Testis (tissue), 2 donors: ENCODE measurements at regions not wholly inside any gene's neighbourhood (a gene's known extent, or its start where the extent isn't known, plus 50 kb on each side); places are given as distances from the start of the nearest gene placed in this dataset.

Experiments
- DNase-seq: peaks from one replicate; pipeline ENCODE4 v3.0.0-alpha.2; 2019
- H3K27ac ChIP-seq, 2 donors: fragments of 200-600 bp; sonication (generic); one replicate each; pipeline ENCODE4 v1.5.1; 2019
- H3K27me3 ChIP-seq: fragments of 200-600 bp; sonication (generic); one replicate; pipeline ENCODE4 v1.5.1; 2019
- H3K36me3 ChIP-seq: fragments of 200-600 bp; sonication (generic); one replicate; pipeline ENCODE4 v1.5.1; 2017; ENCODE audit warnings: low read depth; ENCODE audit errors: missing control alignments
- H3K4me1 ChIP-seq: fragments of 200-600 bp; sonication (generic); one replicate; pipeline ENCODE4 v1.5.1; 2019
- H3K4me3 ChIP-seq, 2 donors: fragments of 200-600 bp; sonication (generic); one replicate each; pipeline ENCODE4 v1.5.1; 2017 to 2019
- H3K9me3 ChIP-seq: fragments of 200-600 bp; sonication (generic); one replicate; pipeline ENCODE4 v1.5.1; 2017
- POLR2A ChIP-seq: fragments of 450-650 bp; IDR thresholded peaks from one replicate; pipeline ENCODE4 v1.6.1; 2017; ENCODE audit warnings: antibody characterized with exemption, mild to moderate bottlenecking, moderate library complexity
- WGBS, 2 donors: methylation state at CpG; one replicate each; pipeline ENCODE4 v1.1.5; 2018; 5-methylcytosine and 5-hydroxymethylcytosine counted together
- intact Hi-C: fragments of 100-400 bp; cut with DNase I; formaldehyde crosslinking; loops from one replicate; pipeline ENCODE4 v1.15.1; 2023; ENCODE audit warnings: low total_unique reads
- TF ChIP-seq, protein P1 (sequence below), 3 experiments: fragments of 450-650 bp in 2 of 3; fragments of 200-600 bp in 1 of 3; sonication (generic) in 1 of 3; IDR thresholded peaks; one replicate each; pipeline ENCODE4 v1.5.1; 2016 to 2019; ENCODE audit warnings: antibody characterized with exemption in 3 of 3, mild to moderate bottlenecking in 2 of 3, moderate library complexity in 1 of 3

DNA sequence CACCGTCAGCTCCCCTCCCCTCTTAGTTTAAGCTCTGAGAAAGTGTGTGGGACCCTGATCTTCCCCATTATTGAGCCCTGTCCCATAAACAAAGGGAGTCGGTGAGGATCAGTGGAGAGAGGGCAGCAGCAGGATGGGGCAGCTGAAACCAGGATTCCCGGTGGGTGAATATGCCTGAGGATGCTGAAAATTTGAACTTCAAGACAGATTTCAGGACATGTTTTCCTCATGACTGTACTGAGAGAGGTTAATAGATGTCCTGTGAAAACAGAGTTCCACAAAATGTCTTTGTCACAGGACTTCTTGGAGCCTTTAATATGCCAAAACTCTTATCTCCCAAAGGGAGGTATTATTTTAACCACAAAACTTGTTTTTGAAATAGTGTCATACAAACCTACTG is 53.5 kb upstream of the SLC22A16 start:
- H3K4me1 ChIP-seq, result no peaks in the 10 kb centered on the region
- H3K4me3 ChIP-seq, result no peak overlapping the region
- WGBS, 2 donors, result 84 to 89% methylated on average over 3 of the region's 3 CpGs
- DNase-seq, result no peak
- no peak for TF ChIP-seq POLR2A
- TF ChIP-seq, protein P1, sequence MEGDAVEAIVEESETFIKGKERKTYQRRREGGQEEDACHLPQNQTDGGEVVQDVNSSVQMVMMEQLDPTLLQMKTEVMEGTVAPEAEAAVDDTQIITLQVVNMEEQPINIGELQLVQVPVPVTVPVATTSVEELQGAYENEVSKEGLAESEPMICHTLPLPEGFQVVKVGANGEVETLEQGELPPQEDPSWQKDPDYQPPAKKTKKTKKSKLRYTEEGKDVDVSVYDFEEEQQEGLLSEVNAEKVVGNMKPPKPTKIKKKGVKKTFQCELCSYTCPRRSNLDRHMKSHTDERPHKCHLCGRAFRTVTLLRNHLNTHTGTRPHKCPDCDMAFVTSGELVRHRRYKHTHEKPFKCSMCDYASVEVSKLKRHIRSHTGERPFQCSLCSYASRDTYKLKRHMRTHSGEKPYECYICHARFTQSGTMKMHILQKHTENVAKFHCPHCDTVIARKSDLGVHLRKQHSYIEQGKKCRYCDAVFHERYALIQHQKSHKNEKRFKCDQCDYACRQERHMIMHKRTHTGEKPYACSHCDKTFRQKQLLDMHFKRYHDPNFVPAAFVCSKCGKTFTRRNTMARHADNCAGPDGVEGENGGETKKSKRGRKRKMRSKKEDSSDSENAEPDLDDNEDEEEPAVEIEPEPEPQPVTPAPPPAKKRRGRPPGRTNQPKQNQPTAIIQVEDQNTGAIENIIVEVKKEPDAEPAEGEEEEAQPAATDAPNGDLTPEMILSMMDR (IDR thresholded peaks at IDR 0.05), result no peak
- H3K9me3 ChIP-seq, result no peaks in the 10 kb centered on the region
- no peaks in the 10 kb centered on the region for H3K27me3 ChIP-seq
- no peaks in the 10 kb centered on the region for H3K36me3 ChIP-seq
- intact Hi-C loops, result loop anchor here (10.0 kb wide), 1 partner anchor 415 kb away; no protein-coding TSS in a partner anchor
- H3K27ac ChIP-seq, result no peak overlapping the region

DNA sequence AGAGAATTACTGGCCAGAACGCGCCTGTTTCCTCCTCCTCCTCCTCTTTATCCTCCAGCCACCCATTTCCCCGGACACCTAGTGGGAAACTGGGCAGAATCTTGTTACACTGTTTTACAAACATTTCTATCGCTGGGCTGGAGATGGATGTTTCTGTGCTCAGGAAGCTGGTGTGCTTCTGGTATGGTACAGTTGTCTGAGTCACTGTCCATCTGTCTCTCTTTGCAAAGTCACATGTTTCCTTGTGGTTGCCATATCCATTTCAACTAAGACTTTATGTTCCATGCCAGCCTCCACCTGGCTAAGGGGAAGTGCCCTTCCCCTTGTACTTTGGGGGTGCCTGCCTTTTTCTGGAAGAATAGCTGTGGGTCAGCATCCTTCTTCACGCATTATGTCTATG is 52.9 kb upstream of the SLC22A16 start:
- no peak for DNase-seq
- Histone ChIP-seq H3K27me3 (no peaks in the 10 kb centered on the region), H3K9me3 (no peaks in the 10 kb centered on the region), H3K4me3 (no peak overlapping the region), H3K27ac (no peak overlapping the region), H3K36me3 (no peaks in the 10 kb centered on the region), H3K4me1 (no peaks in the 10 kb centered on the region)
- TF ChIP-seq, protein P1 (IDR thresholded peaks at IDR 0.05), result no peak
- TF ChIP-seq POLR2A, result no peak
- WGBS, 2 donors, result 69 to 71% methylated on average over 5 of the region's 5 CpGs
- intact Hi-C loops, result loop anchor here (10.0 kb wide), 1 partner anchor 415 kb away; no protein-coding TSS in a partner anchor

DNA sequence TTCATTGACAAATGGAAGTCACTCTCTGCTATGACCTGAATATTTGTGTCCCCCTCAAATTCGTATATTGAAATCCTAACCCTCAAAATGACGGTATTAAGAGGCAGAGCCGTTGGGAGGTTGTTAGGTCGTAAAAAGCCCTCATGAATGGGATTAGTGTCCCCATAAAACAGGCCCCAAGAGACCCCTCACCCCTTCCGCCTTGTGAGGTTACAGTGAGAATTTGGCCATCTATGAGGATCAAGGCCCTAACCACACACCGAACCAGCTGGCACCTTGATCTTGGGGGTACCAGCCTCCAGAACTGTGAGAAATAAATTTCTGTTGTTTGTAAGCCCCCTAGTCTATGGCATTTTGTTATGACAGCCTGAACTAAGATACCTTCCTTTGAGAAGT is 52.5 kb upstream of the SLC22A16 start:
- TF ChIP-seq, protein P1 (IDR thresholded peaks at IDR 0.05), result no peak
- no peak for TF ChIP-seq POLR2A
- no peaks in the 10 kb centered on the region for H3K9me3 ChIP-seq
- DNase-seq, result no peak
- H3K27me3 ChIP-seq, result no peaks in the 10 kb centered on the region
- intact Hi-C loops, result loop anchor here (10.0 kb wide), 1 partner anchor 416 kb away; no protein-coding TSS in a partner anchor
- no peak overlapping the region for H3K27ac ChIP-seq
- H3K4me3 ChIP-seq, result no peak overlapping the region
- no peaks in the 10 kb centered on the region for H3K36me3 ChIP-seq
- WGBS, 2 donors, result 90 to 92% methylated on average over 6 of the region's 6 CpGs
- no peaks in the 10 kb centered on the region for H3K4me1 ChIP-seq

DNA sequence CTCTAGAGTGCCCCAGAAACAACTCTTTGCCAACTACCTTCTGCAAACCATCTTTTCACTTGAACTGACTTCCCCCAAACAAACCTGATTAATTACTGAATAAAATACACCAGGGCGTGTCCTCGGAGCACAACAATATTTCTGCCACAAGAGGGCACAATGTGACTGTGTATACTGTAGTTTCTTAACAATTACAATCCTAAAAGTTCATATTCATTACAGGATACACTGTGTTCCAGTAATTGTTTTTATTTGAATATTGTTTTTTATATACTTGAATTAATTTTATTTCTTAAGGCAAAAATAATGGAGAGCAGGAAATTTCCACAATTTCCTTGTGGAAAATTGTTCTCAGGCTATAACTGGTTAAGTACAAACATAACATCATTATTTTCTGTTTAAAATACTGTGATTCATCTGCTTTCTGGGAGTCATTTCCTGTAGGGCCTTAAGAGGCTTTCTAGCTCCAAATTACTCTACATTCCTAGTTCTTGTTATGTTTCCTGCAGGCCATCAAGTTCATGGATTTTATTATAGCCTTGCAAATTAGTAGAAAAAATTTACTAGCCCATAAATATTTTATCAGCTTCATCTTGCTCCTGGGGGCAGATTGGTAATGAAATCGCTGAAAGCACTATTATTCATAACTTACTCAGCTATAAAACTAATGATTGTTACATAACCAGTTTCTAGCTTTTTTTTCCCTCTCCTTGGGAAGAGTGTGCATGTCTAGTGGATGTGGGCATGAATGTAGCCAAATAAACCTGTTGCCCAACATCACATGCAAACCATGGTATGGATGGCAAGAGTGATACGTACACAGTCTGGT is 51.9 kb upstream of the SLC22A16 start:
- no peak for TF ChIP-seq POLR2A
- TF ChIP-seq, protein P1 (IDR thresholded peaks at IDR 0.05), result peak; percentile 67 to 77 (median 73)
- H3K9me3 ChIP-seq, result no peaks in the 10 kb centered on the region
- H3K4me3 ChIP-seq, result no peak overlapping the region
- intact Hi-C loops, result loop anchor here (10.0 kb wide), 1 partner anchor 416 kb away; no protein-coding TSS in a partner anchor
- no peaks in the 10 kb centered on the region for H3K36me3 ChIP-seq
- no peak overlapping the region for H3K27ac ChIP-seq
- WGBS, 2 donors, result 41 to 48% methylated on average over 4 of the region's 4 CpGs
- H3K4me1 ChIP-seq, result no peaks in the 10 kb centered on the region
- peak; percentile 80 for DNase-seq
- no peaks in the 10 kb centered on the region for H3K27me3 ChIP-seq
